PC-3 (cell line): ENCODE measurements at regions not wholly inside any gene's neighbourhood (a gene's known extent, or its start where the extent isn't known, plus 50 kb on each side); places are given as distances from the start of the nearest gene placed in this dataset.

ENCODE experiments used
- ATAC-seq: fragments of 200-7000 bp; cut with Tn5 transposase; 2 replicates; pipeline ENCODE4 v1.9.1; 2020; ENCODE audit warnings: mild to moderate bottlenecking, moderate library complexity
- BruUV-seq: library from RNA; stranded (reverse); fragments of 400-500 nt; replicated peaks from 2 replicates; lab custom pipeline; 2021; lab: Mats Ljungman, UMichigan
- CTCF ChIA-PET: fragments of 300-600 bp; sonication (Branson Sonifier 250); formaldehyde crosslinking; loops from one replicate; lab custom pipeline; 2022; ENCODE audit warnings: antibody characterized with exemption; lab: Charles Lee
- POLR2A ChIA-PET: fragments of 300-600 bp; sonication (Branson Sonifier 250); formaldehyde crosslinking; loops from one replicate; lab custom pipeline; 2022; ENCODE audit warnings: antibody characterized with exemption; ENCODE audit not compliant: unreplicated experiment; lab: Charles Lee
- DNase-seq: peaks from one replicate; pipeline ENCODE4 v3.0.0-alpha.2; 2015
- H2AFZ ChIP-seq: fragments of 300-600 bp; sonication (generic); 2 replicates; pipeline ENCODE4 v1.6.0; 2016; ENCODE audit warnings: antibody characterized with exemption, low read length
- H3F3A ChIP-seq: fragments of 300-600 bp; sonication (generic); one replicate; pipeline ENCODE4 v1.6.0; 2017; ENCODE audit warnings: antibody characterized with exemption, low read length, control low read depth, mild to moderate bottlenecking; ENCODE audit not compliant: unreplicated experiment
- H3K27ac ChIP-seq: fragments of 300-600 bp; sonication (generic); 2 replicates; pipeline ENCODE4 v1.5.1; 2016; ENCODE audit warnings: mild to moderate bottlenecking, low read length
- H3K27me3 ChIP-seq: fragments of 300-600 bp; sonication (generic); 2 replicates; pipeline ENCODE4 v1.6.1; 2016; ENCODE audit warnings: low read length, mixed read lengths
- H3K36me3 ChIP-seq: fragments of 300-600 bp; sonication (generic); 2 replicates; pipeline ENCODE4 v1.6.1; 2016; ENCODE audit warnings: low read depth, mixed run types, low read length, mixed read lengths
- H3K4me1 ChIP-seq: fragments of 300-600 bp; sonication (generic); 2 replicates; pipeline ENCODE4 v1.5.1; 2016; ENCODE audit warnings: low read length; ENCODE audit not compliant: insufficient read depth
- H3K4me2 ChIP-seq: fragments of 300-600 bp; sonication (generic); 2 replicates; pipeline ENCODE4 v1.6.0; 2016; ENCODE audit warnings: low read length
- H3K4me3 ChIP-seq: fragments of 300-600 bp; sonication (generic); 2 replicates; pipeline ENCODE4 v1.5.1; 2016; ENCODE audit warnings: mild to moderate bottlenecking, low read length, mixed read lengths
- H3K79me2 ChIP-seq: fragments of 300-600 bp; sonication (generic); 2 replicates; pipeline ENCODE4 v1.6.1; 2017; ENCODE audit warnings: low read length, mixed read lengths
- H3K9ac ChIP-seq: fragments of 300-600 bp; sonication (generic); 2 replicates; pipeline ENCODE4 v1.6.0; 2016; ENCODE audit warnings: mild to moderate bottlenecking, low read length
- H3K9me2 ChIP-seq: fragments of 300-600 bp; sonication (generic); replicated peaks from 2 replicates; pipeline ENCODE4 v1.6.1; 2016; ENCODE audit warnings: mixed run types, low read length, mixed read lengths
- H3K9me3 ChIP-seq: fragments of 300-600 bp; sonication (generic); 2 replicates; pipeline ENCODE4 v1.6.1; 2016; ENCODE audit warnings: low read length, mixed read lengths
- H4K20me1 ChIP-seq: fragments of 300-600 bp; sonication (generic); 2 replicates; pipeline ENCODE4 v1.6.1; 2016; ENCODE audit warnings: low read length, mixed read lengths
- EZH2 ChIP-seq: fragments of 300-600 bp; sonication (generic); IDR thresholded peaks from one replicate; pipeline ENCODE4 v1.6.1; 2017; ENCODE audit warnings: antibody characterized with exemption, mild to moderate bottlenecking, low read length; ENCODE audit not compliant: unreplicated experiment
- EZH2phosphoT487 ChIP-seq: fragments of 300-600 bp; sonication (generic); IDR thresholded peaks from 2 replicates; pipeline ENCODE4 v1.6.1; 2018; ENCODE audit warnings: mild to moderate bottlenecking, antibody characterized with exemption, low read length, borderline replicate concordance
- intact Hi-C: fragments of 100-400 bp; cut with micrococcal nuclease; formaldehyde crosslinking; loops from 2 replicates; pipeline ENCODE4 v1.9.0; 2023
- TF ChIP-seq, protein P1 (sequence below): fragments of 300-600 bp; sonication (generic); conservative IDR thresholded peaks from 2 replicates; pipeline ENCODE4 v1.5.1; 2017; ENCODE audit warnings: antibody characterized with exemption, low read depth, mild to moderate bottlenecking, low read length

GRCh38 chr7:155362380-155363145 is 64.9 kb downstream of the INSIG1 start:
- Histone ChIP-seq H3K27ac (no peak overlapping the region), H4K20me1 (no peaks in the 10 kb centered on the region), H3K9me3 (no peaks in the 10 kb centered on the region), H3K4me1 (no peaks in the 10 kb centered on the region), H3F3A (no peaks in the 10 kb centered on the region), H3K79me2 (no peaks in the 10 kb centered on the region), H3K4me3 (no peak overlapping the region), H3K36me3 (no peaks in the 10 kb centered on the region), H3K9ac (no peak overlapping the region), H3K4me2 (no peak overlapping the region), H3K9me2 (no peaks in the 10 kb centered on the region), H3K27me3 (peaks cover 62% of the 10 kb centered on the region), H2AFZ (no peak overlapping the region)
- ATAC-seq = no peak
- no TSS peak for BruUV-seq
- POLR2A ChIA-PET = no interaction called here
- no peak for TF ChIP-seq EZH2phosphoT487
- TF ChIP-seq, protein P1, sequence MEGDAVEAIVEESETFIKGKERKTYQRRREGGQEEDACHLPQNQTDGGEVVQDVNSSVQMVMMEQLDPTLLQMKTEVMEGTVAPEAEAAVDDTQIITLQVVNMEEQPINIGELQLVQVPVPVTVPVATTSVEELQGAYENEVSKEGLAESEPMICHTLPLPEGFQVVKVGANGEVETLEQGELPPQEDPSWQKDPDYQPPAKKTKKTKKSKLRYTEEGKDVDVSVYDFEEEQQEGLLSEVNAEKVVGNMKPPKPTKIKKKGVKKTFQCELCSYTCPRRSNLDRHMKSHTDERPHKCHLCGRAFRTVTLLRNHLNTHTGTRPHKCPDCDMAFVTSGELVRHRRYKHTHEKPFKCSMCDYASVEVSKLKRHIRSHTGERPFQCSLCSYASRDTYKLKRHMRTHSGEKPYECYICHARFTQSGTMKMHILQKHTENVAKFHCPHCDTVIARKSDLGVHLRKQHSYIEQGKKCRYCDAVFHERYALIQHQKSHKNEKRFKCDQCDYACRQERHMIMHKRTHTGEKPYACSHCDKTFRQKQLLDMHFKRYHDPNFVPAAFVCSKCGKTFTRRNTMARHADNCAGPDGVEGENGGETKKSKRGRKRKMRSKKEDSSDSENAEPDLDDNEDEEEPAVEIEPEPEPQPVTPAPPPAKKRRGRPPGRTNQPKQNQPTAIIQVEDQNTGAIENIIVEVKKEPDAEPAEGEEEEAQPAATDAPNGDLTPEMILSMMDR = no peak
- no peak for TF ChIP-seq EZH2
- CTCF ChIA-PET = no interaction called here
- intact Hi-C loops = no loop called here
- no peak for DNase-seq

DNA sequence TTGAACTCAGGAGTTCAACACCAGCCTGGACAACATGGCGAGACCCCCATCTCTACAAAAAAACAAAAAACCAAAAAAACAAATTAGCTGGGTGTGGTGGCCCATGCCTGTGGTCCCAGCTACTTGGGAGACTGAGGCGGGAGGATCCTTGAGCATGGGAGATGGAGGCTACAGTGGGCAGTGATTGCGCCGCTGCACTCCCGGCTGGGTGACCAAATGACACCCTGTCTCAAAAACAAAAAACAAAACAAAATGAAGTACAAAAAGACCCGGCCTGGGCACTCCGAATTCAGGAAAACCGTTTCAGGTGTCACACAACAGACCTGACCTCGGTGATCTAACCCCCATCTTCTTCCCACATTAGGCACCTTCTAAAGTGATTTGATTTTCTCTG is 65.5 kb downstream of the INSIG1 start:
- ATAC-seq (no peak), DNase-seq (no peak)
- Histone ChIP-seq H3K4me1 (no peaks in the 10 kb centered on the region), H3K79me2 (no peaks in the 10 kb centered on the region), H3K4me3 (no peak overlapping the region), H3K36me3 (no peaks in the 10 kb centered on the region), H3K9me2 (no peaks in the 10 kb centered on the region), H2AFZ (no peak overlapping the region), H3K27ac (no peak overlapping the region), H3F3A (no peaks in the 10 kb centered on the region), H3K4me2 (no peak overlapping the region), H3K9ac (no peak overlapping the region), H3K9me3 (no peaks in the 10 kb centered on the region), H4K20me1 (no peaks in the 10 kb centered on the region), H3K27me3 (peaks cover 62% of the 10 kb centered on the region)
- POLR2A ChIA-PET = no interaction called here
- TF ChIP-seq EZH2phosphoT487 = no peak
- TF ChIP-seq EZH2 = no peak
- TF ChIP-seq, protein P1 = no peak
- intact Hi-C loops = no loop called here
- no TSS peak for BruUV-seq
- CTCF ChIA-PET = no interaction called here

DNA sequence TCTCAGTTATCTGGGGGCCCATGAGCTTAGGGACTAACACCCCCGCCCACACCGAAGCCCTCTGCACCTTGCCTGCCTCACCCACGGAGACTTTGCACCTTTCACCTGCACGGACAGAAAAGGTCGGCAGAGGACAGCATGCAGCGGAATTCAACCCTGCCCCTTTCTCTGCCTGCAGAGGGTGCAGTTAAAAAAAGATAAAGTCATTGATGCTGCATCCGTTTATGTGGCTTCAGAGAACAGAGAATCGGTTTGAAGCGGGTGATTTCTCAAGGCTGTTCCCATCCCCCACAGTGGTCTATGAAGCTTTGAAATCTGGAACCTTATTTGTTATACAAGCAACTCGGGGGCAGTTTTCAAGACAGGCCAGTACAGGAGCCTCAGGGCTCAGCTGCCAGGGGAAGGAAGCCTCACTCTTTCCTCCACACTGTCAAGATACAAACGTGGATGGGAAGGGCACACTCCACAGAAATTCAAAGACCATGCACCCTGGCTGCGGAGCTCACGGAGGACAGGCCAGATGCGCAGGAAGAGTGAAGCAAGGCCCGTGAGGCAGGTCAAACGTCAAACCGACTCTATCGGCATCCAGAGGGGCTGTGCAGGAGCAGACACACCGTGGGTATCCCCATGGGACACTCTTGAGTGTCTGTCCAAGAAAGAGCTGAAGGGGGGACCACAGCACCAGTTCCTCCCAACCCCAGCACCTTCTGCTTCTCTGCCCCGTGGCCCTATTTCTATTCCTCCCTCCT is 66.3 kb downstream of the INSIG1 start:
- no TSS peak for BruUV-seq
- H2AFZ ChIP-seq = no peak overlapping the region
- no peaks in the 10 kb centered on the region for H3K9me3 ChIP-seq
- H3K9me2 ChIP-seq = no peaks in the 10 kb centered on the region
- no peaks in the 10 kb centered on the region for H3K4me1 ChIP-seq
- H3K4me3 ChIP-seq = no peak overlapping the region
- ChIA-PET CTCF (no interaction called here), POLR2A (no interaction called here)
- no peak overlapping the region for H3K9ac ChIP-seq
- peaks cover 54% of the 10 kb centered on the region for H3K27me3 ChIP-seq
- TF ChIP-seq, protein P1 = 0 out of 2 replicates have a peak, but pooled peaks have one; percentile 32
- no peak for TF ChIP-seq EZH2
- H4K20me1 ChIP-seq = no peaks in the 10 kb centered on the region
- no peaks in the 10 kb centered on the region for H3K36me3 ChIP-seq
- intact Hi-C loops = no loop called here
- H3K27ac ChIP-seq = no peak overlapping the region
- no peaks in the 10 kb centered on the region for H3K79me2 ChIP-seq
- ATAC-seq (peak; percentile 43; the same call in 1 of the 2 replicates), DNase-seq (no peak)
- H3F3A ChIP-seq = no peaks in the 10 kb centered on the region
- no peak overlapping the region for H3K4me2 ChIP-seq
